ENCODE measurements at regions not wholly inside any gene's neighbourhood (a gene's known extent, or its start where the extent isn't known, plus 50 kb on each side); places are given as distances from the start of the nearest gene placed in this dataset.

DNA sequence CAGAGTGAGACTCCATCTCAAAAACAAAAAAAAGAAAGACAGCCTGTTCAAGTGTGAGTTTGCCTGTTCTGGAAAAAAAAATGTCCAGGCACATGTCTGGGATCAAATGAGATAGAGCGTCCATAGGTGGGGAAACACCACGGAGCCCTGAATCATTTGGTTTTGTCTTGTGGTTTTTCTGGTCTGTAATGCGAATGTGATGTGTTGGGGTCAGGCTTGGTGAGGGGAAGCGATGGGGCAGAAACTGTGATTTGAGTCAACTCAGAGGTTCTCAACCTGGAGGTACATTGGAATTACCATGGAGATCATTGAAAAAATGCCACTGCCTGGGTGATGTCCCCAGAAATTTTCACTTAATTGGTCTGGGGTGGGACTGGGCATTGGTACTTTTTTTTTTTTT, 183.9 kb upstream of the PWP1 start:
- DNase-seq (no peak), ATAC-seq (no peak)
- TF ChIP-seq, protein P1, sequence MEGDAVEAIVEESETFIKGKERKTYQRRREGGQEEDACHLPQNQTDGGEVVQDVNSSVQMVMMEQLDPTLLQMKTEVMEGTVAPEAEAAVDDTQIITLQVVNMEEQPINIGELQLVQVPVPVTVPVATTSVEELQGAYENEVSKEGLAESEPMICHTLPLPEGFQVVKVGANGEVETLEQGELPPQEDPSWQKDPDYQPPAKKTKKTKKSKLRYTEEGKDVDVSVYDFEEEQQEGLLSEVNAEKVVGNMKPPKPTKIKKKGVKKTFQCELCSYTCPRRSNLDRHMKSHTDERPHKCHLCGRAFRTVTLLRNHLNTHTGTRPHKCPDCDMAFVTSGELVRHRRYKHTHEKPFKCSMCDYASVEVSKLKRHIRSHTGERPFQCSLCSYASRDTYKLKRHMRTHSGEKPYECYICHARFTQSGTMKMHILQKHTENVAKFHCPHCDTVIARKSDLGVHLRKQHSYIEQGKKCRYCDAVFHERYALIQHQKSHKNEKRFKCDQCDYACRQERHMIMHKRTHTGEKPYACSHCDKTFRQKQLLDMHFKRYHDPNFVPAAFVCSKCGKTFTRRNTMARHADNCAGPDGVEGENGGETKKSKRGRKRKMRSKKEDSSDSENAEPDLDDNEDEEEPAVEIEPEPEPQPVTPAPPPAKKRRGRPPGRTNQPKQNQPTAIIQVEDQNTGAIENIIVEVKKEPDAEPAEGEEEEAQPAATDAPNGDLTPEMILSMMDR (IDR thresholded peaks at IDR 0.05), result no peak

DNA sequence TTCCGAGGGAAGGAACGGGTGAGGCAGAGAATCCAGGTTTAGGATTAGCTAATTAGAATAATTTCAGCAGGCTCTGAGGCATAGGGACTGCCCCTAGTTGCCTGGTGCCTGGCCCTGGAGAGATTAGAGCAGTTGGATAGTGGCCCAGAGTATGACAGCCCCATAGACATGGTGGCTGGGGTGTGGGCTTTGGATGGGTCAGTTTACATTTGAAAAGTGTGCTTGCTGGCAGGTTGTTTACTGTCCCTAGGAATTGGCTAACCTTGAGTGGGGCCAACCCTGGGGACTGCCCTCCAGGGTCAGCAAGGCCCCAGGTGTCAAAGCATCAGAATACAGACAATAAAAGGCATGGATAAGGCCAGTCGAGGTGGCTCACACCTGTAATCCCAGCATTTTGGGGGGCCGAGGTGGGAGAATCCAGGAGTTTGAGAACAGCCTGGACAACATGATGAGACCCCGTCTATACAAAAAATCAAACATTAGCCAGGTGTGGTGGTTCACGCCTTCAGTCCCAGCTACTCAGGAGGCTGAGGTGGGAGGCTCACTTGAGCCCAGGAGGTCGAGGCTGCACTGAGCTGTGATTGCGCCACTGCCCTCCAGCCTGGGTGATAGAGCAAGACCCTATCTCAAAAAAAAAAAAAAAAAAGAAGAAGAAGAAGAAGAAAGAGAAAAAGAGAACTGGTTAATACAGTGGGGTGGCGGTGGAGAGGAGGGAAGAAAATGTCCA, 182.3 kb upstream of the PWP1 start:
- ATAC-seq (no peak), DNase-seq (no peak), FAIRE-seq (no peak)
- TF ChIP-seq, protein P1 (IDR thresholded peaks at IDR 0.05), result no peak
- whole genome bisulfite sequencing, 2 donors, result 75 to 81% methylated on average over 9 of the region's 9 CpGs
- Histone ChIP-seq H3K4me1 (no peaks in the 10 kb centered on the region), H3K9me3 (no peaks in the 10 kb centered on the region), H3K4me3 (no peak overlapping the region), H3K27ac (no peak overlapping the region), H3K27me3 (no peaks in the 10 kb centered on the region), H3K36me3 (no peaks in the 10 kb centered on the region)
- intact Hi-C loops (cut with DNase I), result no loop called here

More for the DNA sequence above, 183.9 kb upstream of the PWP1 start:
- H3K27ac ChIP-seq, result no peak overlapping the region
- H3K4me1 ChIP-seq, result no peaks in the 10 kb centered on the region
- FAIRE-seq, result no peak
- WGBS, 2 donors, result 77 to 87% methylated on average over 4 of the region's 4 CpGs
- intact Hi-C loops (cut with DNase I), result no loop called here
- H3K9me3 ChIP-seq, result no peaks in the 10 kb centered on the region
- no peaks in the 10 kb centered on the region for H3K36me3 ChIP-seq
- no peaks in the 10 kb centered on the region for H3K27me3 ChIP-seq
- H3K4me3 ChIP-seq, result no peak overlapping the region

DNA sequence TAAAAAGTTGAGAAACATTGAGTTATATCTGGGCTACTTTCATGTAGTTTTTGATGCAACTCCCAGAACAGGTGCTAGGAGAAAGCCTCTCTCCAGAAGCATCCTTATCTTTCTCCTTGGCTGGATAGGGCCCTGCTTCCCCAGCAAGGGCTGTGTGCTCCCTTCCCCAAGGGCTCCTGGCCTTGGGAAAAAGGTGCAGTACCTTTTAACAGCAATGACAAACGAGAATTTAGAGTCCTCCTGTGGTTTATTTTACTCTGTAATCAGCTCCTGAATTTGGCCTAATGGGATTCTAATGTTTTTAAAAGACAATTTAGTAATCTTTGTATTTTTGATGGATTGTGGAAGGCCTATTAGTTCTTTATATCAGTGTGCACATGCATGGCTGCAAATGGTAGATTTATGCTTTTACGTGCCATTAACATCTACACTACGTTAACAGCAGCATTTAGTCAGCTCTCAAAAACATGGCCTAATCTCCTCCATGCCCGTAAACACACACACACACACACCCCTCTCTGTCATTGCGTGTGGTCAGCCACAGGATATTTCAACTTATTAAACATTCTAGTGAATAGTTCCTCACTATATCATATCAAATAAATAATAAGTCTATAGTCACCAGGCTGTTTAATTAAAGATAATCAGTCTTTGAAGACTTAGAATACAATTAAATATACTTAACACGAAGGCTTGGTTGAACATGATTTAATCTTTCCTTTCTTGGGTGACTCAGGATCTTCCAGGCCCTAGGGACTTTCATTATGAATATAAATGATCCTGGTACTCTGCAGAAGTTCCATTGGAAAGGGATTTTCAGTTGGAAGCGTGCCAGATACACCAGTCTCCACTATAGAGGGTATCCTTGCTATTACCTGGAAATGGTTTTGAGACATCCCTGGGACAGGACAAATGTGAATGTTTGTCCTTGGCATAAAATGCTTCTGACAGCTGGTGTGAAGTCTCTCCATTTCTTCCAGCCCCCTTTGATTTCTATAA, 181.4 kb upstream of the PWP1 start:
- no peak overlapping the region for H3K27ac ChIP-seq
- TF ChIP-seq, protein P1 (IDR thresholded peaks at IDR 0.05), result no peak
- H3K27me3 ChIP-seq, result no peaks in the 10 kb centered on the region
- 72 to 75% methylated on average over 7 of the region's 7 CpGs for WGBS, 2 donors
- DNase-seq, result no peak
- H3K4me3 ChIP-seq, result no peak overlapping the region
- H3K4me1 ChIP-seq, result no peaks in the 10 kb centered on the region
- peak in 2 of 4 donors; percentile 22 to 76 for ATAC-seq
- FAIRE-seq, result no peak
- no peaks in the 10 kb centered on the region for H3K9me3 ChIP-seq
- no peaks in the 10 kb centered on the region for H3K36me3 ChIP-seq
- intact Hi-C loops (cut with DNase I), result no loop called here

DNA sequence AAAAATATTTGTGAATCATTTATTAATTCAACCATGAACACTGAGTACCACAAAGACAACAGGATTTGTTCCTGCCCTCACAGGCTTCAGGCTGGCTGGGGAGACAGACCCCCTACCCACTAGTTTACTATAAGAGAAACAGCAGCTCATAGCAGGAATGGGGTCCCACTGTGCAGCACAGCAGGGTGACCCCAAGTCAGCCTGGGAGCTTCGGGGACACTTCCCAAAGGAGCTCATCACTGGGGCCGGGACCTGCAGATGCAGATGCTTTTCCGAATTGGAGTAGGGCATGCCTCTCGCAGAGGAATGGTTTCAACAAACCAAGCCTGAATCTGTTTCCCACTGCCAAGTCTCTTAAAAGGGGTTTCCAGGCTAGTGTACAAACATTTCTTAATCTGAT, 176.2 kb upstream of the PWP1 start:
- Histone ChIP-seq H3K36me3 (no peaks in the 10 kb centered on the region), H3K27me3 (no peaks in the 10 kb centered on the region), H3K9me3 (no peaks in the 10 kb centered on the region), H3K27ac (no peak overlapping the region), H3K4me3 (no peak overlapping the region), H3K4me1 (no peaks in the 10 kb centered on the region)
- ATAC-seq, result no peak
- WGBS, 2 donors, result 55 to 62% methylated on average over 4 of the region's 4 CpGs
- intact Hi-C loops (cut with DNase I), result no loop called here
- FAIRE-seq, result no peak
- DNase-seq, result no peak
- TF ChIP-seq, protein P1 (IDR thresholded peaks at IDR 0.05), result no peak
